GM18909 (cell line): ENCODE measurements at regions not wholly inside any gene's neighbourhood (a gene's known extent, or its start where the extent isn't known, plus 50 kb on each side); places are given as distances from the start of the nearest gene placed in this dataset.

Experiments used
- ATAC-seq: cut with Tn5 transposase; IDR thresholded peaks from one replicate; pipeline ENCODE4 v1.9.1; 2021; ENCODE audit warnings: mild to moderate bottlenecking; ENCODE audit not compliant: unreplicated experiment, poor library complexity

- no peak for ATAC-seq
Measured at GRCh38 chr2:144682248-144682647, 162.3 kb upstream of the ZEB2 start.

GRCh38 chr2:144681389-144681788 lies 161.5 kb upstream of the ZEB2 start:
- no peak for ATAC-seq

GRCh38 chr2:144679942-144680341 lies 160.0 kb upstream of the ZEB2 start:
- no peak for ATAC-seq

GRCh38 chr2:144678736-144679135 lies 158.8 kb upstream of the ZEB2 start:
- ATAC-seq, result no peak

- no peak for ATAC-seq
Measured at GRCh38 chr2:144675731-144676130, 155.8 kb upstream of the ZEB2 start.

- ATAC-seq, result no peak
Measured at GRCh38 chr2:144675331-144675730, 155.4 kb upstream of the ZEB2 start.

- ATAC-seq, result no peak
Measured at GRCh38 chr2:144674071-144674470, 154.2 kb upstream of the ZEB2 start.

GRCh38 chr2:144673456-144673855 lies 153.5 kb upstream of the ZEB2 start:
- no peak for ATAC-seq

- no peak for ATAC-seq
Measured at GRCh38 chr2:144671695-144672455, 152.0 kb upstream of the ZEB2 start.

GRCh38 chr2:144670738-144671137 lies 150.8 kb upstream of the ZEB2 start:
- ATAC-seq, result no peak

GRCh38 chr2:144670080-144670479 lies 150.2 kb upstream of the ZEB2 start:
- ATAC-seq, result no peak

- no peak for ATAC-seq
Measured at GRCh38 chr2:144669196-144669987, 149.5 kb upstream of the ZEB2 start.

GRCh38 chr2:144668493-144669110 lies 148.7 kb upstream of the ZEB2 start:
- ATAC-seq, result no peak

- ATAC-seq, result no peak
Measured at GRCh38 chr2:144666032-144666431, 146.1 kb upstream of the ZEB2 start.

- no peak for ATAC-seq
Measured at GRCh38 chr2:144663207-144663606, 143.3 kb upstream of the ZEB2 start.

- no peak for ATAC-seq
Measured at GRCh38 chr2:144660518-144661316, 140.8 kb upstream of the ZEB2 start.

- peak; percentile 68 for ATAC-seq
Measured at GRCh38 chr2:144659731-144660275, 139.9 kb upstream of the ZEB2 start.

GRCh38 chr2:144654523-144654922 lies 134.6 kb upstream of the ZEB2 start:
- ATAC-seq, result no peak

- ATAC-seq, result no peak
Measured at GRCh38 chr2:144650907-144651306, 131.0 kb upstream of the ZEB2 start.

GRCh38 chr2:144648837-144649465 lies 129.0 kb upstream of the ZEB2 start:
- ATAC-seq, result no peak
